Gastrocnemius medialis (tissue), 4 donors: ENCODE measurements at regions not wholly inside any gene's neighbourhood (a gene's known extent, or its start where the extent isn't known, plus 50 kb on each side); places are given as distances from the start of the nearest gene placed in this dataset.

ENCODE experiments used
- CTCF ChIP-seq, 5 experiments: fragments of 450-650 bp in 3 of 5; fragments of 200-600 bp in 2 of 5; sonication (generic) in 2 of 5; IDR thresholded peaks in 4 of 5; conservative IDR thresholded peaks in 1 of 5; 1 replicate in 4 of 5; 2 replicates in 1 of 5; pipeline ENCODE4 v1.5.1; 2016 to 2019; ENCODE audit warnings: antibody characterized with exemption in 5 of 5, mild to moderate bottlenecking in 3 of 5, moderate library complexity in 3 of 5
- POLR2A ChIP-seq, 2 donors: fragments of 450-650 bp; IDR thresholded peaks; one replicate each; pipeline ENCODE4 v1.6.1; 2017; ENCODE audit warnings: antibody characterized with exemption in 2 of 2, mild to moderate bottlenecking in 2 of 2, moderate library complexity in 2 of 2

GRCh38 chrX:80537096-80537495 lies 116.8 kb downstream of the TENT5D start:
- no peak for TF ChIP-seq CTCF (IDR thresholded peaks at IDR 0.05 in 4 of 5, conservative IDR thresholded peaks at IDR 0.05 in 1 of 5)
- no peak for TF ChIP-seq POLR2A (IDR thresholded peaks at IDR 0.05)
